Esophagus muscularis mucosa (tissue), 4 donors: ENCODE measurements at regions not wholly inside any gene's neighbourhood (a gene's known extent, or its start where the extent isn't known, plus 50 kb on each side); places are given as distances from the start of the nearest gene placed in this dataset.
A peak's percentile ranks its signal among the peaks of the same experiment; 100 is the strongest.

Experiments used
- DNase-seq: peaks from one replicate; pipeline ENCODE4 v3.0.0-alpha.2; 2017; ENCODE audit errors: extremely low spot score
- H3K27ac ChIP-seq, 4 donors: fragments of 200-600 bp; sonication (generic); replicated peaks in 1 of 4; 1 replicate in 3 of 4; 2 replicates in 1 of 4; pipeline ENCODE4 v1.5.1; 2016 to 2019; ENCODE audit warnings: mild to moderate bottlenecking in 1 of 4
- H3K27me3 ChIP-seq, 4 donors: fragments of 200-600 bp; sonication (generic); one replicate each; pipeline versions ENCODE4 v1.5.1 to v1.6.0; 2016 to 2019
- H3K36me3 ChIP-seq, 4 donors: fragments of 200-600 bp; sonication (generic); one replicate each; pipeline ENCODE4 v1.5.1; 2016 to 2019
- H3K4me1 ChIP-seq, 4 donors: fragments of 200-600 bp; sonication (generic); one replicate each; pipeline ENCODE4 v1.5.1; 2016 to 2019
- H3K4me3 ChIP-seq, 4 donors: fragments of 200-600 bp; sonication (generic); 1 replicate in 2 of 4; 2 replicates in 2 of 4; pipeline ENCODE4 v1.5.1; 2016 to 2019; ENCODE audit warnings: mild to moderate bottlenecking in 4 of 4, moderate library complexity in 1 of 4
- H3K9me3 ChIP-seq, 4 donors: fragments of 200-600 bp; sonication (generic); 1 replicate in 3 of 4; 2 replicates in 1 of 4; pipeline ENCODE4 v1.5.1; 2016 to 2019
- CTCF ChIP-seq, 3 experiments: fragments of 200-600 bp in 2 of 3; fragments of 450-650 bp in 1 of 3; sonication (generic) in 2 of 3; IDR thresholded peaks; one replicate each; pipeline ENCODE4 v1.5.1; 2017 to 2019; ENCODE audit warnings: antibody characterized with exemption in 3 of 3, mild to moderate bottlenecking in 2 of 3, moderate library complexity in 1 of 3
- EP300 ChIP-seq: sonication (generic); formaldehyde crosslinking; IDR thresholded peaks from one replicate; pipeline ENCODE4 v1.6.1; 2017; ENCODE audit warnings: antibody characterized with exemption
- POLR2A ChIP-seq: fragments of 450-650 bp; IDR thresholded peaks from one replicate; pipeline ENCODE4 v1.6.1; 2017; ENCODE audit warnings: antibody characterized with exemption, moderate library complexity, mild to moderate bottlenecking, low read depth
- POLR2AphosphoS5 ChIP-seq, 2 donors: sonication (generic); formaldehyde crosslinking; IDR thresholded peaks; one replicate each; pipeline ENCODE4 v1.6.1; 2017; ENCODE audit warnings: antibody characterized with exemption in 2 of 2
- WGBS: methylation state at CpG from one replicate; pipeline ENCODE4 v1.1.5; 2018; 5-methylcytosine and 5-hydroxymethylcytosine counted together
- intact Hi-C: fragments of 100-400 bp; cut with DNase I; formaldehyde crosslinking; loops from one replicate; pipeline ENCODE4 v1.15.1; 2023

GRCh38 chr12:58647495-58647894 lies 272.8 kb downstream of the LRIG3 start:
- H3K4me3 ChIP-seq, result no peak overlapping the region
- H3K27me3 ChIP-seq, result no peaks in the 10 kb centered on the region
- intact Hi-C loops, result no loop called here
- H3K27ac ChIP-seq, result no peak overlapping the region
- H3K9me3 ChIP-seq, result no peaks in the 10 kb centered on the region
- no peaks in the 10 kb centered on the region for H3K4me1 ChIP-seq
- no peaks in the 10 kb centered on the region for H3K36me3 ChIP-seq
- no peak for TF ChIP-seq CTCF (IDR thresholded peaks at IDR 0.05)
- TF ChIP-seq POLR2AphosphoS5 (IDR thresholded peaks at IDR 0.05), result no peak
- TF ChIP-seq POLR2A, result no peak
- TF ChIP-seq EP300, result no peak
- DNase-seq, result no peak
- WGBS, result 76% methylated on average over 3 of the region's 3 CpGs

- 83% methylated on average over 4 of the region's 4 CpGs for WGBS
- H3K9me3 ChIP-seq, result no peaks in the 10 kb centered on the region
- H3K36me3 ChIP-seq, result no peaks in the 10 kb centered on the region
- no peaks in the 10 kb centered on the region for H3K4me1 ChIP-seq
- H3K27me3 ChIP-seq, result no peaks in the 10 kb centered on the region
- H3K4me3 ChIP-seq, result no peak overlapping the region
- no peak for TF ChIP-seq POLR2AphosphoS5 (IDR thresholded peaks at IDR 0.05)
- TF ChIP-seq POLR2A, result no peak
- TF ChIP-seq EP300, result no peak
- TF ChIP-seq CTCF (IDR thresholded peaks at IDR 0.05), result no peak
- intact Hi-C loops, result no loop called here
- H3K27ac ChIP-seq, result no peak overlapping the region
- DNase-seq, result no peak
These were observed 272.1 kb downstream of the LRIG3 start for GRCh38 chr12:58648176-58648575.

GRCh38 chr12:58651850-58652249 lies 268.5 kb downstream of the LRIG3 start:
- DNase-seq, result no peak
- Histone ChIP-seq H3K9me3 (peaks cover 0 to 4% (median 0%) of the 10 kb centered on the region in 4 donors), H3K4me1 (no peaks in the 10 kb centered on the region), H3K27me3 (no peaks in the 10 kb centered on the region), H3K27ac (no peak overlapping the region), H3K4me3 (no peak overlapping the region), H3K36me3 (no peaks in the 10 kb centered on the region)
- intact Hi-C loops, result no loop called here
- no peak for TF ChIP-seq POLR2A
- TF ChIP-seq CTCF (IDR thresholded peaks at IDR 0.05), result no peak
- TF ChIP-seq POLR2AphosphoS5 (IDR thresholded peaks at IDR 0.05), result no peak
- TF ChIP-seq EP300, result no peak
- 93% methylated on average over 3 of the region's 3 CpGs for WGBS

- Histone ChIP-seq H3K27me3 (no peaks in the 10 kb centered on the region), H3K36me3 (no peaks in the 10 kb centered on the region), H3K4me1 (no peaks in the 10 kb centered on the region), H3K27ac (no peak overlapping the region), H3K4me3 (no peak overlapping the region), H3K9me3 (peaks cover 0 to 4% (median 0%) of the 10 kb centered on the region in 4 donors)
- peak; percentile 72 for DNase-seq
- WGBS, result 71% methylated on average over 2 of the region's 2 CpGs
- intact Hi-C loops, result no loop called here
- TF ChIP-seq POLR2AphosphoS5 (IDR thresholded peaks at IDR 0.05) (no peak), CTCF (IDR thresholded peaks at IDR 0.05) (no peak)
These were observed 266.3 kb downstream of the LRIG3 start for GRCh38 chr12:58654021-58654420.

GRCh38 chr12:58655375-58655774 lies 264.9 kb downstream of the LRIG3 start:
- peak; percentile 82 for DNase-seq
- H3K4me1 ChIP-seq, result no peaks in the 10 kb centered on the region
- no peaks in the 10 kb centered on the region for H3K36me3 ChIP-seq
- no peak overlapping the region for H3K4me3 ChIP-seq
- H3K9me3 ChIP-seq, result peaks cover 0 to 4% (median 0%) of the 10 kb centered on the region in 4 donors
- H3K27ac ChIP-seq, result no peak overlapping the region
- TF ChIP-seq CTCF (IDR thresholded peaks at IDR 0.05) (no peak), POLR2A (no peak), POLR2AphosphoS5 (IDR thresholded peaks at IDR 0.05) (no peak), EP300 (no peak)
- intact Hi-C loops, result no loop called here
- H3K27me3 ChIP-seq, result no peaks in the 10 kb centered on the region
- 82% methylated on average over 5 of the region's 6 CpGs for WGBS
